Ascending aorta (tissue), 2 donors: ENCODE measurements at regions not wholly inside any gene's neighbourhood (a gene's known extent, or its start where the extent isn't known, plus 50 kb on each side); places are given as distances from the start of the nearest gene placed in this dataset.

Experiments used
- DNase-seq, 2 donors: peaks; one replicate each; pipeline ENCODE4 v3.0.0-alpha.2; 2019; ENCODE audit warnings: low spot score in 2 of 2
- H3K27ac ChIP-seq, 2 donors: fragments of 200-600 bp; sonication (generic); one replicate each; pipeline ENCODE4 v1.5.1; 2016 to 2017; ENCODE audit warnings: mild to moderate bottlenecking in 1 of 2
- H3K27me3 ChIP-seq: fragments of 200-600 bp; sonication (generic); one replicate; pipeline ENCODE4 v1.5.1; 2017
- H3K36me3 ChIP-seq, 2 donors: fragments of 200-600 bp; sonication (generic); one replicate each; pipeline ENCODE4 v1.5.1; 2016
- H3K4me1 ChIP-seq, 2 donors: fragments of 200-600 bp; sonication (generic); one replicate each; pipeline ENCODE4 v1.5.1; 2016 to 2017; ENCODE audit warnings: mild to moderate bottlenecking in 1 of 2
- H3K4me3 ChIP-seq, 2 donors: fragments of 200-600 bp; sonication (generic); one replicate each; pipeline ENCODE4 v1.5.1; 2016 to 2017; ENCODE audit warnings: mild to moderate bottlenecking in 1 of 2
- H3K9me3 ChIP-seq, 2 donors: fragments of 200-600 bp; sonication (generic); one replicate each; pipeline ENCODE4 v1.5.1; 2016
- intact Hi-C: fragments of 100-400 bp; cut with DNase I; formaldehyde crosslinking; loops from one replicate; pipeline ENCODE4 v1.15.1; 2023
- TF ChIP-seq, protein P1 (sequence below), 3 experiments: fragments of 200-600 bp in 2 of 3; fragments of 450-650 bp in 1 of 3; sonication (generic) in 2 of 3; IDR thresholded peaks; one replicate each; pipeline ENCODE4 v1.5.1; 2016 to 2019; ENCODE audit warnings: antibody characterized with exemption in 3 of 3, mild to moderate bottlenecking in 1 of 3, moderate library complexity in 1 of 3

DNA sequence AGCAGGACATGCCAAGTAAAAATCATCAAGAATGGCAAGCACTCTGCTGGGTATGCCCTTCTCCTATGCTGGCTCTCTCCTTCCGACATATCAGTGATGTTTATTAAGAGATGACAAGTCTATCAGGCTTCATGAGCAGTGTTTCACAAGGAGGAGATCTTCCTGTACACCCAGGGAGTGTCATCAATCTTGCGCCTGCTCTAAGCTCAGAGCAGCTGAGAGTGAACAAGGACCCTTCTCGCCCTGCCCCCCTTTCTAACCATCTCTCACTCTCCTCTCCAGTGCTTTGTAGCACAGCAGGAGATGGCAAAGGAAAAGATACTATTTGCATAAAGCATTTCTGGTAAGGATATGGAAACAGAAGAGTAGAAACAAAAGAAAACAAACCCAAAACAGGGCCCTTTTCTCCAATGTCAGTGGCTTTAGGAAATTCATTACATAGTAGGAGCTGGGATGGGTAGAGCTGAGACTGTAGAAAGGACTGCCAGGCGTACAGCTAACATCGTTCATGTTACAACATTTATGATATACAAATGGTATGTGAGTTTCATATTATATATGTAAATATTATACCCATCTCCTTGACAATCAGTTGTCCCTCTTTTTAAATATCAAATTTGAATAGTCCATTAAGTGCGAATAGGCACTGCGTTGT is 201.7 kb downstream of the NUF2 start:
- TF ChIP-seq, protein P1, sequence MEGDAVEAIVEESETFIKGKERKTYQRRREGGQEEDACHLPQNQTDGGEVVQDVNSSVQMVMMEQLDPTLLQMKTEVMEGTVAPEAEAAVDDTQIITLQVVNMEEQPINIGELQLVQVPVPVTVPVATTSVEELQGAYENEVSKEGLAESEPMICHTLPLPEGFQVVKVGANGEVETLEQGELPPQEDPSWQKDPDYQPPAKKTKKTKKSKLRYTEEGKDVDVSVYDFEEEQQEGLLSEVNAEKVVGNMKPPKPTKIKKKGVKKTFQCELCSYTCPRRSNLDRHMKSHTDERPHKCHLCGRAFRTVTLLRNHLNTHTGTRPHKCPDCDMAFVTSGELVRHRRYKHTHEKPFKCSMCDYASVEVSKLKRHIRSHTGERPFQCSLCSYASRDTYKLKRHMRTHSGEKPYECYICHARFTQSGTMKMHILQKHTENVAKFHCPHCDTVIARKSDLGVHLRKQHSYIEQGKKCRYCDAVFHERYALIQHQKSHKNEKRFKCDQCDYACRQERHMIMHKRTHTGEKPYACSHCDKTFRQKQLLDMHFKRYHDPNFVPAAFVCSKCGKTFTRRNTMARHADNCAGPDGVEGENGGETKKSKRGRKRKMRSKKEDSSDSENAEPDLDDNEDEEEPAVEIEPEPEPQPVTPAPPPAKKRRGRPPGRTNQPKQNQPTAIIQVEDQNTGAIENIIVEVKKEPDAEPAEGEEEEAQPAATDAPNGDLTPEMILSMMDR (IDR thresholded peaks at IDR 0.05) = no peak

DNA sequence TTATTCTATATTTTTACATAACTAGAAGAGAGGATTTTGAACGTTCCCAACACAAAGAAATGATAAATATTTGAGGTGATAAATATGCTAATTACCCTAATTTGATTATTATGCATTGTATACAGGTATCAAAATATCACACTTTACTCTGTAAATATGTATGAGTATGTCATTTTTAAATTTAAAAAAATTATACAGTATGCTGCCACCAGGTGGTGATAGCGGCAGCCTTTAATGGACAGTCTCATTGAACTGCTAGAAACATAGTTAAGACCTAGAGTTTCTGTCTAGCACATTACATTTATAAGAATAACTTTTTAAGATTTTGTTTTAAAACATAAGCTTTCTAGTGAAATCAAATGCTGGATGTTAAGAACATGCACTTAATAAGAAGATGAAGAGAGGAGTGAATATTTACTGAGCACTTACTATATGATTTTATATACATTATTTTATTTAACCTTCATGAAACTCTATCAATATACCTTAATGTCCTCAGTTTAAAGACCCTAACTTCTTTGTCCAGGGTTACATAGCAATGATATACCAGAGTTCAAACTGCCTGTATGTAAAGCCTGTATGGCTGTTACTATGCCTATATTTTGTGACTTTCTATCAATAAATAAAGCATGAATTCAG is 207.1 kb downstream of the NUF2 start:
- TF ChIP-seq, protein P1 (IDR thresholded peaks at IDR 0.05) = peak in 2 of 3 experiments; percentile 36 to 48
- no peak overlapping the region for H3K4me3 ChIP-seq
- no peaks in the 10 kb centered on the region for H3K36me3 ChIP-seq
- no peak for DNase-seq
- H3K27me3 ChIP-seq = no peaks in the 10 kb centered on the region
- no peaks in the 10 kb centered on the region for H3K4me1 ChIP-seq
- intact Hi-C loops = no loop called here
- H3K9me3 ChIP-seq = no peaks in the 10 kb centered on the region
- no peak overlapping the region for H3K27ac ChIP-seq

More for the DNA sequence above, 201.7 kb downstream of the NUF2 start:
- Histone ChIP-seq H3K27me3 (no peaks in the 10 kb centered on the region), H3K9me3 (peaks cover 0 to 6% of the 10 kb centered on the region in 2 donors), H3K4me1 (no peaks in the 10 kb centered on the region), H3K4me3 (no peak overlapping the region), H3K36me3 (no peaks in the 10 kb centered on the region), H3K27ac (no peak overlapping the region)
- no peak for DNase-seq
- intact Hi-C loops = no loop called here

DNA sequence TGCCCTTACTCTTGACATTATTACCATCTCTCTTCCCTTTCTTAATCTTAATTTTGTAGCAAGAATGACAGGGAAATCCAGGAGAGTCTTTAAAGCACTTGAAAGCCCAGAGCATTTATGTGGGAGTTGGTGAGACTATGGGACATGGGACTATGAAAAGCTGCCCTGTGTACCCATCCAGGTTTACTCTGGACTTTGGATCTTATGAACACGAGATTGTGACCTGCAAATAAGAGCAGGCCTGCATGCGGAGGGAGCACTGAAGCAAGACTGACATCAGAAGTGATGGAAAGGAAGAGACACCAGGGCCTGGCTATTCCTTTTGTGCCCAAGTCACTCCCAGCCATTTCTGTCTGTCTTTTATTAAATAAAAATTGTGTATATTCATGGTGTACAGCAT is 209.6 kb downstream of the NUF2 start:
- intact Hi-C loops = no loop called here
- TF ChIP-seq, protein P1 (IDR thresholded peaks at IDR 0.05) = no peak
- no peaks in the 10 kb centered on the region for H3K4me1 ChIP-seq
- no peak overlapping the region for H3K4me3 ChIP-seq
- no peaks in the 10 kb centered on the region for H3K9me3 ChIP-seq
- no peak overlapping the region for H3K27ac ChIP-seq
- no peaks in the 10 kb centered on the region for H3K36me3 ChIP-seq
- H3K27me3 ChIP-seq = no peaks in the 10 kb centered on the region
- DNase-seq = no peak

DNA sequence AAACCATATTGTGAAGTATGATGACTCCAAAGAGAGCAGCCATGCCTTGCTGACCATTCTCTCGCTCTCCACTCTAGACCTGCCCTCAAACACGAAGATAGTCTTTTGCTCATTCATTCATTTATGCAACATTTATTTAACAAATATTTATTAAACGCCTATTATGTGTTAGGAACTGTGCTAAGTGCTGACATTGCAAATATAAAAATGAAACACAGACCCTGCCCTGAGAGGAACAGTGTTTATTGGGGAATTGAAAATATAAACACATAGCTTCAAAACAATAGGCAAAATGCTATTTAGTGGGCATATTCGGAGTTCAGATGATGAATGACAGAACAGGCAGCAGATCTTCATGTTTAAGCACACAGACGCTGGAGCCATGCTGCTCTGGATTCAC is 213.6 kb downstream of the NUF2 start:
- no peak for DNase-seq
- intact Hi-C loops = no loop called here
- H3K4me1 ChIP-seq = no peaks in the 10 kb centered on the region
- no peaks in the 10 kb centered on the region for H3K27me3 ChIP-seq
- no peak overlapping the region for H3K4me3 ChIP-seq
- H3K36me3 ChIP-seq = no peaks in the 10 kb centered on the region
- no peaks in the 10 kb centered on the region for H3K9me3 ChIP-seq
- TF ChIP-seq, protein P1 (IDR thresholded peaks at IDR 0.05) = no peak
- H3K27ac ChIP-seq = no peak overlapping the region

DNA sequence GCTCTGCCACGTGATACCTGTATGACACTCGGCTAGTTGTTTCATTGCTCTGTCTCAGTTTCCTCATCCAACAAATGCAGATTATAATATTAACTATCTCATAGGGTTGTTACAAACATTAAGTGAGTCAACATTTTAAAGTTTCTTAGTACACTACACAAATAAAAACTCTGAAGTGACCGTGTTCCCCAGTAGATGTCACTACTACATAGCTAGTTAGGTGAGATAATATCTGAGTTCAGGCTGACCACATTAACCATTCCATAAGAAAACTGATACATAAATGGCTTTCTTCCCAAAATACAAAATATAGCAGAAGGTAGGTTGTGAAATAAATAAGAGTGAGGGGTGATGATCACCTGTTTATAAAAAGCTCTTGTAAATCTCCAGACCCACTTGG is 214.1 kb downstream of the NUF2 start:
- Histone ChIP-seq H3K4me1 (no peaks in the 10 kb centered on the region), H3K9me3 (no peaks in the 10 kb centered on the region), H3K27ac (no peak overlapping the region), H3K27me3 (no peaks in the 10 kb centered on the region), H3K4me3 (no peak overlapping the region), H3K36me3 (no peaks in the 10 kb centered on the region)
- DNase-seq = no peak
- TF ChIP-seq, protein P1 (IDR thresholded peaks at IDR 0.05) = peak in 1 of 3 experiments; percentile 10
- intact Hi-C loops = no loop called here
